CD4-positive, alpha-beta memory T cell (primary cell): ENCODE measurements at regions not wholly inside any gene's neighbourhood (a gene's known extent, or its start where the extent isn't known, plus 50 kb on each side); places are given as distances from the start of the nearest gene placed in this dataset.

Experiments
- CTCF ChIA-PET: fragments of 350-600 bp; sonication (Branson Sonifier 250); formaldehyde crosslinking; loops from one replicate; lab custom pipeline; 2021; ENCODE audit warnings: inconsistent platforms; ENCODE audit not compliant: partially characterized antibody; lab: Charles Lee
- POLR2A ChIA-PET: fragments of 350-600 bp; sonication (Branson Sonifier 250); formaldehyde crosslinking; loops from one replicate; lab custom pipeline; 2021; ENCODE audit not compliant: partially characterized antibody; lab: Charles Lee
- DNase-seq, 5 donors: peaks; one replicate each; pipeline versions ENCODE4 v3.0.0 to v3.0.0-alpha.2; 2020 to 2022; ENCODE audit warnings: mixed read lengths in 1 of 5
- H3K27ac ChIP-seq: one replicate; pipeline ENCODE4 v1.7.0; 2013; ENCODE audit warnings: low read depth, low read length
- H3K27me3 ChIP-seq: 2 replicates; pipeline ENCODE4 v1.7.0; 2013; ENCODE audit warnings: mild to moderate bottlenecking, low read length, moderate library complexity; ENCODE audit not compliant: insufficient read depth
- H3K36me3 ChIP-seq: 2 replicates; pipeline ENCODE4 v1.7.0; 2013; ENCODE audit warnings: mild to moderate bottlenecking, low read length, moderate library complexity; ENCODE audit not compliant: insufficient read depth
- H3K4me1 ChIP-seq: 2 replicates; pipeline ENCODE4 v1.7.0; 2013; ENCODE audit warnings: mild to moderate bottlenecking, low read length, moderate library complexity; ENCODE audit not compliant: insufficient read depth
- H3K4me3 ChIP-seq, 2 donors: one replicate each; pipeline ENCODE4 v1.7.0; 2013; ENCODE audit warnings: low read length in 2 of 2, mild to moderate bottlenecking in 1 of 2
- H3K9me3 ChIP-seq, 2 donors: one replicate each; pipeline ENCODE4 v1.7.0; 2013; ENCODE audit warnings: low read length in 2 of 2, control low read depth in 1 of 2; ENCODE audit not compliant: control insufficient read depth in 1 of 2
- H3K27ac Mint-ChIP-seq, 7 donors: one replicate each; pipeline ENCODE4 v1.8.0; 2020 to 2021; ENCODE audit warnings: mixed read lengths in 7 of 7, mild to moderate bottlenecking in 6 of 7, inconsistent platforms in 3 of 7, moderate library complexity in 3 of 7
- H3K27me3 Mint-ChIP-seq, 2 donors: one replicate each; pipeline ENCODE4 v1.8.0; 2020 to 2021; ENCODE audit warnings: mixed read lengths in 2 of 2
- H3K36me3 Mint-ChIP-seq, 2 donors: one replicate each; pipeline ENCODE4 v1.8.0; 2020 to 2021; ENCODE audit warnings: mixed read lengths in 2 of 2, inconsistent platforms in 1 of 2, mild to moderate bottlenecking in 1 of 2
- H3K4me1 Mint-ChIP-seq, 4 donors: one replicate each; pipeline ENCODE4 v1.8.0; 2020 to 2021; ENCODE audit warnings: mixed read lengths in 4 of 4, mild to moderate bottlenecking in 1 of 4
- H3K4me3 Mint-ChIP-seq, 8 donors: one replicate each; pipeline ENCODE4 v1.8.0; 2020 to 2021; ENCODE audit warnings: mixed read lengths in 8 of 8, mild to moderate bottlenecking in 7 of 8, moderate library complexity in 6 of 8, inconsistent platforms in 3 of 8
- H3K9me3 Mint-ChIP-seq, 8 donors: one replicate each; pipeline ENCODE4 v1.8.0; 2020 to 2021; ENCODE audit warnings: mixed read lengths in 8 of 8, mild to moderate bottlenecking in 5 of 8, inconsistent platforms in 3 of 8, moderate library complexity in 1 of 8
- intact Hi-C: fragments of 100-400 bp; cut with micrococcal nuclease; formaldehyde crosslinking; loops from one replicate; pipeline ENCODE4 v1.15.1; 2023

GRCh38 chr4:171636606-171637005, 176.6 kb upstream of the GALNTL6 start:
- intact Hi-C loops, result no loop called here
- Histone ChIP-seq H3K27me3 (no peaks in the 10 kb centered on the region), H3K27ac (no peak overlapping the region), H3K4me1 (no peaks in the 10 kb centered on the region), H3K36me3 (no peaks in the 10 kb centered on the region), H3K9me3 (no peaks in the 10 kb centered on the region), H3K4me3 (no peak overlapping the region)
- Mint-ChIP-seq H3K36me3 (no peaks in the 10 kb centered on the region), H3K9me3 (peaks cover 0 to 12% (median 6%) of the 10 kb centered on the region in 8 donors), H3K27ac (no peak overlapping the region), H3K4me3 (no peak overlapping the region), H3K27me3 (no peaks in the 10 kb centered on the region), H3K4me1 (no peaks in the 10 kb centered on the region)
- no peak for DNase-seq
- POLR2A ChIA-PET, result no interaction called here
- CTCF ChIA-PET, result no interaction called here

- Histone ChIP-seq H3K27me3 (no peaks in the 10 kb centered on the region), H3K9me3 (no peaks in the 10 kb centered on the region), H3K36me3 (no peaks in the 10 kb centered on the region), H3K4me3 (no peak overlapping the region), H3K27ac (no peak overlapping the region), H3K4me1 (no peaks in the 10 kb centered on the region)
- POLR2A ChIA-PET, result no interaction called here
- Mint-ChIP-seq H3K27me3 (no peaks in the 10 kb centered on the region), H3K4me3 (no peak overlapping the region), H3K9me3 (peaks cover 0 to 23% (median 7%) of the 10 kb centered on the region in 8 donors), H3K36me3 (no peaks in the 10 kb centered on the region), H3K27ac (no peak overlapping the region), H3K4me1 (no peaks in the 10 kb centered on the region)
- DNase-seq, result no peak
- CTCF ChIA-PET, result no interaction called here
- intact Hi-C loops, result no loop called here
These were observed 183.5 kb upstream of the GALNTL6 start for GRCh38 chr4:171629737-171630136.

GRCh38 chr4:171629182-171629581, 184.0 kb upstream of the GALNTL6 start:
- Mint-ChIP-seq H3K27me3 (no peaks in the 10 kb centered on the region), H3K36me3 (no peaks in the 10 kb centered on the region), H3K27ac (no peak overlapping the region), H3K4me3 (no peak overlapping the region), H3K9me3 (peaks cover 0 to 18% (median 6%) of the 10 kb centered on the region in 8 donors), H3K4me1 (no peaks in the 10 kb centered on the region)
- Histone ChIP-seq H3K4me1 (no peaks in the 10 kb centered on the region), H3K4me3 (no peak overlapping the region), H3K9me3 (no peaks in the 10 kb centered on the region), H3K36me3 (no peaks in the 10 kb centered on the region), H3K27ac (no peak overlapping the region), H3K27me3 (no peaks in the 10 kb centered on the region)
- POLR2A ChIA-PET, result no interaction called here
- CTCF ChIA-PET, result no interaction called here
- intact Hi-C loops, result no loop called here
- DNase-seq, result no peak

GRCh38 chr4:171626554-171626953, 186.7 kb upstream of the GALNTL6 start:
- no peaks in the 10 kb centered on the region for H3K36me3 ChIP-seq
- no peaks in the 10 kb centered on the region for H3K27me3 ChIP-seq
- intact Hi-C loops, result no loop called here
- no peak for DNase-seq
- Mint-ChIP-seq H3K9me3 (peaks cover 0 to 15% (median 3%) of the 10 kb centered on the region in 8 donors), H3K4me3 (no peak overlapping the region), H3K4me1 (no peaks in the 10 kb centered on the region), H3K27me3 (no peaks in the 10 kb centered on the region), H3K36me3 (no peaks in the 10 kb centered on the region), H3K27ac (no peak overlapping the region)
- no peaks in the 10 kb centered on the region for H3K4me1 ChIP-seq
- H3K9me3 ChIP-seq, result no peaks in the 10 kb centered on the region
- CTCF ChIA-PET, result no interaction called here
- POLR2A ChIA-PET, result no interaction called here
- no peak overlapping the region for H3K4me3 ChIP-seq
- no peak overlapping the region for H3K27ac ChIP-seq

- H3K27me3 Mint-ChIP-seq, result no peaks in the 10 kb centered on the region
- H3K9me3 Mint-ChIP-seq, result peaks cover 0 to 9% (median 4%) of the 10 kb centered on the region in 8 donors
- no peaks in the 10 kb centered on the region for H3K4me1 Mint-ChIP-seq
- no peaks in the 10 kb centered on the region for H3K36me3 Mint-ChIP-seq
- H3K27ac Mint-ChIP-seq, result no peak overlapping the region
- Histone ChIP-seq H3K36me3 (no peaks in the 10 kb centered on the region), H3K9me3 (no peaks in the 10 kb centered on the region), H3K27ac (no peak overlapping the region), H3K4me1 (no peaks in the 10 kb centered on the region), H3K4me3 (no peak overlapping the region), H3K27me3 (no peaks in the 10 kb centered on the region)
- DNase-seq, result no peak
- ChIA-PET CTCF (no interaction called here), POLR2A (no interaction called here)
- intact Hi-C loops, result no loop called here
- no peak overlapping the region for H3K4me3 Mint-ChIP-seq
These were observed 190.5 kb upstream of the GALNTL6 start for GRCh38 chr4:171622729-171623128.

- H3K4me1 ChIP-seq, result no peaks in the 10 kb centered on the region
- no peak overlapping the region for H3K4me3 ChIP-seq
- Mint-ChIP-seq H3K27me3 (no peaks in the 10 kb centered on the region), H3K36me3 (no peaks in the 10 kb centered on the region), H3K4me1 (no peaks in the 10 kb centered on the region), H3K27ac (no peak overlapping the region), H3K9me3 (peaks cover 0 to 9% (median 4%) of the 10 kb centered on the region in 8 donors), H3K4me3 (no peak overlapping the region)
- H3K9me3 ChIP-seq, result no peaks in the 10 kb centered on the region
- H3K27me3 ChIP-seq, result no peaks in the 10 kb centered on the region
- H3K36me3 ChIP-seq, result no peaks in the 10 kb centered on the region
- POLR2A ChIA-PET, result no interaction called here
- DNase-seq, result no peak
- intact Hi-C loops, result no loop called here
- H3K27ac ChIP-seq, result no peak overlapping the region
- CTCF ChIA-PET, result no interaction called here
These were observed 191.6 kb upstream of the GALNTL6 start for GRCh38 chr4:171621646-171622045.

GRCh38 chr4:171612907-171613306, 200.3 kb upstream of the GALNTL6 start:
- ChIA-PET CTCF (no interaction called here), POLR2A (no interaction called here)
- Mint-ChIP-seq H3K27ac (no peak overlapping the region), H3K27me3 (no peaks in the 10 kb centered on the region), H3K36me3 (no peaks in the 10 kb centered on the region), H3K4me3 (no peak overlapping the region), H3K9me3 (peaks cover 0 to 6% (median 3%) of the 10 kb centered on the region in 8 donors), H3K4me1 (no peaks in the 10 kb centered on the region)
- Histone ChIP-seq H3K36me3 (no peaks in the 10 kb centered on the region), H3K27ac (no peak overlapping the region), H3K4me1 (no peaks in the 10 kb centered on the region), H3K9me3 (no peaks in the 10 kb centered on the region), H3K27me3 (no peaks in the 10 kb centered on the region), H3K4me3 (no peak overlapping the region)
- DNase-seq, result no peak
- intact Hi-C loops, result no loop called here
